Right lobe of liver (tissue), 4 donors: ENCODE measurements at regions not wholly inside any gene's neighbourhood (a gene's known extent, or its start where the extent isn't known, plus 50 kb on each side); places are given as distances from the start of the nearest gene placed in this dataset.

Source experiments
- POLR2A ChIP-seq: fragments of 450-650 bp; IDR thresholded peaks from one replicate; pipeline ENCODE4 v1.6.1; 2017; ENCODE audit warnings: antibody characterized with exemption, mild to moderate bottlenecking
- TF ChIP-seq, protein P1 (sequence below), 4 donors: fragments of 200-600 bp in 3 of 4; fragments of 450-650 bp in 1 of 4; IDR thresholded peaks; one replicate each; pipeline versions ENCODE4 v1.5.1 to v1.8.0; 2016 to 2022; ENCODE audit warnings: antibody characterized with exemption in 4 of 4, mild to moderate bottlenecking in 2 of 4
- donor health status: DM: no; HTN: no; CAD: no.
- donor health status: DM: no; HTN: no; CAD: no.
- donor health status: DM: no; HTN: yes; CAD: no.

- TF ChIP-seq POLR2A = no peak
- TF ChIP-seq, protein P1, sequence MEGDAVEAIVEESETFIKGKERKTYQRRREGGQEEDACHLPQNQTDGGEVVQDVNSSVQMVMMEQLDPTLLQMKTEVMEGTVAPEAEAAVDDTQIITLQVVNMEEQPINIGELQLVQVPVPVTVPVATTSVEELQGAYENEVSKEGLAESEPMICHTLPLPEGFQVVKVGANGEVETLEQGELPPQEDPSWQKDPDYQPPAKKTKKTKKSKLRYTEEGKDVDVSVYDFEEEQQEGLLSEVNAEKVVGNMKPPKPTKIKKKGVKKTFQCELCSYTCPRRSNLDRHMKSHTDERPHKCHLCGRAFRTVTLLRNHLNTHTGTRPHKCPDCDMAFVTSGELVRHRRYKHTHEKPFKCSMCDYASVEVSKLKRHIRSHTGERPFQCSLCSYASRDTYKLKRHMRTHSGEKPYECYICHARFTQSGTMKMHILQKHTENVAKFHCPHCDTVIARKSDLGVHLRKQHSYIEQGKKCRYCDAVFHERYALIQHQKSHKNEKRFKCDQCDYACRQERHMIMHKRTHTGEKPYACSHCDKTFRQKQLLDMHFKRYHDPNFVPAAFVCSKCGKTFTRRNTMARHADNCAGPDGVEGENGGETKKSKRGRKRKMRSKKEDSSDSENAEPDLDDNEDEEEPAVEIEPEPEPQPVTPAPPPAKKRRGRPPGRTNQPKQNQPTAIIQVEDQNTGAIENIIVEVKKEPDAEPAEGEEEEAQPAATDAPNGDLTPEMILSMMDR (IDR thresholded peaks at IDR 0.05) = no peak
Observed at GRCh38 chrX:39611468-39611867, 486.3 kb downstream of the BCOR start.
